ENCODE measurements at regions not wholly inside any gene's neighbourhood (a gene's known extent, or its start where the extent isn't known, plus 50 kb on each side); places are given as distances from the start of the nearest gene placed in this dataset.

DNA sequence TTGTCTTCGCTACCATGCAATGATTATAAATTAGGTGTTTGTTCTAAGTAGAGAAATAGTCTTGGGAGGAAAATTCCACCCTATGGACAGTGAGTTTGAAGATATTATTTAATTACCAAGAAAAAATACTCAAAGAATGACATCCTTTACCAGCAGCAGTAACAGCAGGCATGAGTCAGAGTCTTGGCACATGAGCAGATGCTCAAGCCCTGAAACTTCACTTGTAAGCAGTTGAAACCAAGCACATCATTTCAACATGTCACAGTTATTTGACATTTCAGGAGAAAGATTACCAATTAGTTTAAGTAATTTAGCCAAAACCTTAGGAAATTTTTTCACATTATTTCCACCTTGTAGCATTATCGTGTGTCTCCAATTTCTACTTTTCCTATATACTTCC, 99.2 kb downstream of the C12orf50 start:
- no peak for DNase-seq

- DNase-seq, result no peak
These were observed 99.9 kb downstream of the C12orf50 start for GRCh38 chr12:87929346-87929745.

- no peak for DNase-seq
These were observed 101.2 kb downstream of the C12orf50 start for GRCh38 chr12:87928031-87928430.

- no peak for DNase-seq
These were observed 104.2 kb downstream of the C12orf50 start for GRCh38 chr12:87925021-87925420.

- no peak for DNase-seq
These were observed 105.1 kb downstream of the C12orf50 start for GRCh38 chr12:87924149-87924548.

- no peak for DNase-seq
These were observed 105.8 kb downstream of the C12orf50 start for GRCh38 chr12:87923361-87923760.

DNA sequence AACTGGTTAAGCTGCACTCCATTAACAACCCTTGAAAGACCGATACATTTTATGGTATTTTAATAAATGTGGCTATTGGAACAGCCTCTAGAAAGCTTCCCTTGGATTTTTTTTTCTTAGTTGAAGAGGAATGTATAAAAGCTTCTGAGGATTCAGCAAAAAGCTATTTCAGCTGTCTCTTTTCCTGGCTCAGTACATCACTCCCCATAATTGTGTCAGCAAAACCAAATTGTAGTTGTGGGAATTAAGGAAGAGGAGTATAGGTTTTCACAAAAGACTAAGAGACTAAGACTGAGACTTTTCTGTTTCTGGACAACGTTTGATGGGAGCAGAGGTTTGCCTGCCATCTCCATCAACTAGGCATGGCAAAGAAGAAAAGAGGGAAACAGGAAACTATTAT, 106.5 kb downstream of the C12orf50 start:
- no peak for DNase-seq

DNA sequence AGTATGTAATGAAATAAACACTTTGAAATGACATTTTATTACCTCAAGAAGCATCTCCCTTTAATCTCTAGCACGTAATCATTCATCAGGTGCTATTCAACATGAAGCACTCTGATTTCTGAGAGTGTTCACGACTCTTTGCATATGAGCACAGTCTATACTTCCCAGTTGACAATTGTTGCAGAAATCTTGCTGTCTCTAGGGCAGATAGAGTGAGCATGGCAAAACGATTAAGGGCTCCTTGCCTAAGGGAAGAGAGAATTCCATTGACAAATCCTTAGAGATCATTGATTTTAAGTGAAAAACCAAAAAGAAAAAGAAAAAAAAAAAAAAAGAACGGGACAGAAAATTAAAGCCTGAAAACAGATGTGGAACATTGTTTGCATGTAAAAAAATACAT, 107.6 kb downstream of the C12orf50 start:
- no peak for DNase-seq

DNA sequence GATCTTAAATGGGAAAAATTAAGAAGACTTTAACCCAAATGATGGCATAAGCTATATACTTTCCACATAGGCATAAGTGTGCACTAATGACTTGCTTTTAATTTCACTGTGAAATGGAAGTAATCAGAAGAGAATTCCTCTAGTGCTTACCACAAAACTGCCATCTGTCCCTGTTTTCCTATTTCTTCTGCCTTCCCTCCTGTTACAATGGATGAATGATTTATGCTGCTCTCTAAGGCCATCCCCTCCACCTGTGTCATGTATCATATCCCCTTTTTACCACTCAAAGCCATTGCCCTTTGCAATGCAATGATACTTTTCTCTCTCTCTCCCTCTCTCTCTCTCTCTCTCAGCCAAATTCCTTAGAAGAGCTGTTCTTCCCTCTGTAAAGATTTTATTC, 109.1 kb downstream of the C12orf50 start:
- DNase-seq, result peak; percentile 65

- no peak for DNase-seq
These were observed 127.7 kb downstream of the C12orf50 start for GRCh38 chr12:87901457-87901856.

DNA sequence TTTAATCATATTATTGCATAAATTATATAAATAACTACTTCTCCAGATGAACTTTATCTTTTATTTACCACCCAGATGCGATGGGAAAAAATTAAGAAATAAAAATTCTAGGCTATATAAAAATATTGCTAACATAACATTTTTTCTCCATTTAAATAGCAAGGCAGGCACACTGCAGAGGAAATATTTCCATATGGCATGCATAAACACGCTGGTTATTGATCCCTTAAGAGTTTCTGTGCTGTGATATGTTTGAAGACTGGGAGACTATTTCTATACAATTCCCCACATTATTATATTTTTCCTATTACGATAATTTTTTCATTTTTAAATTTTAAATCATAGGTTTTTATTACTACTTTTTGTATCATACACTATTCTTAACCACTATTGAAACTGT, 131.5 kb downstream of the C12orf50 start:
- DNase-seq, result no peak

DNA sequence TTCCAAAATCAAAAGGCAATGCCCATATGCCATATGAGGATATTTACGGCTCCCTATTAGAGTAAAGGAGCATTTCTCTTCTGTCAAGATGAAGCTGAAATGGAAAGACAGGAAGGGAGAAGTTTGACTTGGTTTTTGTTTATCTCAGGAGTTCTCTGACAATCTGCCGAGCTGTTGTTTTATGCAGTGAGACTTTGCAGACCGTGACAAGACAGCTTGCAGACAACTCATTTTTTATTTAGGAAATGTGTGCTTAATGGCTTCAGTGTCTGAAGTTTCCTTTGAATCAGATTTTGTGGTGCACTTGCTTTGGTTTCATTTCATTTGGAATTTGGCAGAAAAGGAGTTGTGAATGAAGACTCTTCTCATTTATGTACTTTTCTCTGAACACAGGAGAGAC, 145.4 kb downstream of the C12orf50 start:
- no peak for DNase-seq

- DNase-seq, result no peak
These were observed 150.1 kb downstream of the C12orf50 start for GRCh38 chr12:87879141-87879540.

DNA sequence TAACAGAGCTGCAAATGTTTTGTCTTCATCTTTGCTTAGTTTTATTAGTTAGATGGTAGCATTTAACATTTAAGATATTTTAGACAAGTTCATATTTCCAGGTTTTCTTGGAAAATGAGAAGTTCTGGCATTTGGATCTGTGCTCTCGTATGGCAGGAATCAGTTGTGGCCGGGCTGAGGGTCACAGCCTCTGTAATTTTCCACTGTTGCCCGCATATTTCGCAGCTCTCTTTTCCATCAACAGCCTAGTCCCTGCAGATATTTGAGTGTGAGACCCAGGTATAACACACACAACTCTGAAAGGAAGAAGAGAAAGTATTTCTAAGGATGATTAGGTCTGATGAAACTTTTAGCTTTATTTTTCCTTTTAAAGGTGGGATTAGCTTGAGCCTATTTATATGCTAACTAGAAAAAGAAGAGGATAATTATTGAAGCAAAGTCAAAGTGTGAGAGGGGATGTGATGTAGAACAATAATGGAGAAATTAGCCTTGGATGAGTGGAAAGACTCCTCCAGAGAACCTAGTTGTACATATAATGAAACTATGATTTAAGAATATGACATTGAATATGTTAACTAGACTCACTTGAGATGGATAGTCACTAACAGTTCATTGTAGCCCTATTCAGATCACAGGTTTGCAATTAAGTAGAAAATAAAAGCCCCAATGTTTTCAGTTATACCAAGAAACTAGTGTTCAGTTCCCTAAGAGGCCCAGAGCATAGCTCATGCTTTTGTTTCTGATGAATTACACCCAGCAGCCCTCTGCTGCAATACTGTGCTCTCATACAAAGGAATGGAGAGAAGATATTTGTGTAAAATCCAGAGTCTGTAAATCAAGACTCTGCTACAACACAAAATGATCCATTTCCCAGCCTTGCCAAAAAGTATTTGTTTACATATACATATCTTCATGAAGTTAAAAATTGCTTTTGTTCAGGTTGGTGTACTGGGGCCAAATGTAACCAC, 158.4 kb downstream of the C12orf50 start:
- no peak for DNase-seq

DNA sequence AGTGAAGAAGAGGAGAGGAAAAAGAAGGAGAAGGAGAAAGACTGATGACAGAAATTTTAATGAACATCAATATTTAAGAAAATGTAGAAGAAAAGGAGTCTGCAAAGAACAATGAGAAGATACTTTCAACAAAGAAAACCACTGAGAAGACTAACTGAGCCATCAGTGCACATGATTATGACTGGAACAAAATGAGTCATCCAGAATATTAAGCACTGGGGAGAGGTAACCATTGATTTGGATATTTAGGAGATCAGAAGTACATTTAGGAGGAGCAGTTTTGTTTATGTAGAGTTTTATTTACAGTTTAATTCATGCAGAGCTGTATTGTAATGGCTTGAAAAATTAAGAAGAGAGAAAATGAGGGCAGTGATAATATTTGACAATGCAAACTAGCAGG, 159.1 kb downstream of the C12orf50 start:
- DNase-seq, result no peak

DNA sequence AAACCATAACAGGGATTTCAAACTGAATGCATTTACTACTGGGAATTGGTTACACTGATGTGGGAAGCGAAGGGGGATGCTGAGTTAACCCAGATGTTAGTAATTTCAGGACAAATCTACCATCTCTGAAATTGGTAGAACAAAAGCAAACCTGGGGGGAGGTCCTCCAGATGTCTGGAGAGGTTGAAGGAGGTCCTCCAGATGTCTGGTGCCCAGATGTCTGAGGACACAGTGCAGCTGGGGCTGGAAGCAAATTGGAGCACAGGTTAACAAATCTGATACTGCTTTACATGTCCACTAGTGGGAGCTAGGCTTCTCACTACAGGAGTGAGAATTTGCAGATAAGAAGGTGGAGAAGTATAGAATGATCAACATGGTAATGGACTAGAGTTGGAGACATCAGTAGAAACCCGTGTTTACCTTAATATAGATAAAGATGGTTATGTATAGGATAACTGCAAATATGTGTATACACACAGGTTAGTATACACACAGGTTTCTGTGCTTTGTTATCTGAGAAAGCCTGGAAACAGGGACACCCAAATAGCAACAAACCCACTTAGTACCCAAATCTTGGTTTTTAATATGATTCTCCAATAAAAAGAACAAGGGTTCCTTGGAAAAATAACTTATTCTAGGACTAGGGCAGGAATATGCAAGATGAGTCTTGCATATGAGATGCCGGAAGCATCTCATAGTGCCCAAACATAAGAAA, 162.5 kb downstream of the C12orf50 start:
- DNase-seq, result peak; percentile 1

DNA sequence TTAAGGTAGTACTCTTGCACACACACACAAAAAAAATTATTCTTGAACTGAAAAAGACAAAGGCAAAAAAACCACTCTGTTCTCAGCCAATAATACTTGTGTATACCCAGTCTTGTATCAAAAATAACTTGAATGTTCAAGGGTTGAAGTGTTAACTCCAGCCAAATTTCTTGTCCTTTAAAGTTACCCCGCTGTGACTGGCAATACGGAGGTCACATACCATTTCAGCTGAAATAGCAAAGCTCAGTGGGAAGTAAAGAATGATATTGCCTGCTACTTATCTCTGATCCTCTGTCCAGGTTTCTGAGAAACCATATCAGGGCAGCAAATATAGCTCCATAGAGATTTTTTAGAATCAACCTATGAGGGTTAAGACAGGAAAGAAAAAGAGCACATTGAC, 167.4 kb downstream of the C12orf50 start:
- no peak for DNase-seq

DNA sequence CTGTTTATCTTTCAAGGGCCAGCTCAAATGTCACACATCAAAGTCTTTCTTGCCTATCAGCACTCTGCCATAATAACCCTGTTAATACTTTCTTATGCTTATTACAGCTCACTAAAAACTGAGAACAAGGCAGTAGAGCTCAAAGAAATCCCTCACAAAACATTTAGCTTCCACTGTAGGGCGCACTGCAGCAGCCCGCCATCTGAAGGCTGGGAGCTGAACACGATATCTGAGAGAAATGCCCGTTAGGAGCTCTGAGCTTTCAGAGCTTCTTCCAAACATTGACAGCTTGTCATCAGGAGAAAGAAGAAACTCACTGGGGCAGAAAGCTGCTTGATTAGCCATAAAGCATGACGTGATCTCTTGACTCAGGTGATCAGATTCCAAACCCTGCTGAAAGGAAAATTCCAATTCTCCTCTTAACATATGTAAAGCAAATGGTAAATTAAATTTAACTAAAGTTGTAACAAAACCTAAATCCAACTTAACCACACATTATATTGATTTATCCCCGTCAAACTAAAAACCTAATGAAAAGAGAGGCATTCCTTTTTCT, 175.7 kb downstream of the C12orf50 start:
- DNase-seq, result peak; percentile 63

GRCh38 chr12:87849074-87849473, 180.1 kb downstream of the C12orf50 start:
- DNase-seq, result no peak

DNA sequence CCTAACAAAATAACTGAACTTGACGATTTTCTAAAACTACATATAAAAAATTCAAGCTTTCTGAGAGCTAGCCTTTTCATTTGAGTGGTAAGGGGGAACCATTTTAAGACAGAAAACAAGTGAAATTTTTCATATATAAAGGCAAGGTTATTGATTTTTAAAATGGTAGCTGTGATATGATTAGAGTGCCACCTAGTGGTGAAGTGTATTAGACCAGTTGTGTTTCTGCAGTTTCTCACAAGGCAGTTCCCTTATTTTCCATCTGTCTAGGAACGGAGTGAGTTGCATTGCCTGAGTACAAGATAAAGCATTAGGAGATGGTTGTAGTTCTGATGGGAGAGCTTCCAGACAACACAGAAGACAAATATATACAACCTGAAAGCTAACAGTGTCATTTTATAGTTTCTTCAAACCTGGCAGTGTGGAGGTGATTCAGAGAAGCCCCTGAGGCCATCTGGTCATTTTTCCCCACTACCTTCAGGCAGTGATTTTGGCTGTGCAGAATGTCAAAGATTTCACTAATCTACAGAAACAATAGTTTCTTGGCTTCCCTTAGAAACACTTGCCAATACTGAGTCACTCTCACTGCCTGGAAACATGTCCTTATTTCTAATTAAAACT, 180.8 kb downstream of the C12orf50 start:
- peak; percentile 72 for DNase-seq

DNA sequence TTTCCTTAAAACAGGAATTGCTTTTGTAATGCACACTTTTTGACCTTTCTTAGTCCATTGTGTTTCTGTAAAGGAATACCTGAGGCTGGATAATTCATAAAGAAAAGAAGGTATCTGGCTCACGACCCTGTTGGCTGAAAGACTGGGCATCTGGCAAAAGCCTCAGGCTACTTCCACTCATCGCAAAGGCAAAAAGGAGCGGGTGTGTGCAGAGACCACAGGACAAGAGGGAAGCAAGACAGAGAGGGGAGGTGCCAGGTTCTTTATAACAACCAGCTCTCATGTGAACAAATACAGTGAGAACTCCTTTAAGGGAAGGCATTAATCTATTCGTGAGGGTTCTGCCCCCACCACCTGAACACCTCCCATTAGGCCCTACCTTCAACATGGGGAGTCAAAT, 182.1 kb downstream of the C12orf50 start:
- no peak for DNase-seq

DNA sequence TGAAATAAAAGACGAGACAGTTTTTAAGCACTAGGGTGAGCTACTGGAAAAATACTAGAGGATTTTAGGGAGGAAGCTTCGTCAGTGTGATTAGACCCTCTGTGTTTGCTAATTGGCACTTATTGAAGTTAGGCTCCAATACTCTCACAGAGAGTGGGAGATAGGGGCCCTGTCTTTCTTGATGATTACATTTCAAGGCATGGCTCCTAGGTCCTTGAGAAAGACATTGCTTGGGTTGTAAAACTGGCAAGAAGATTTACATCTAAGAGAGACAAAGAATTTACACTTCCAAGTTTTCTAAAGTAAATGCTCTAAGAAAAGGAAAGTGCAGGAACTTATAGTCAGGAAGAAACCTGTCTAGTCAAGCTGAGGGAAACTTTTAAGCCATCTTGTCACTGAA, 183.2 kb downstream of the C12orf50 start:
- DNase-seq, result no peak

GRCh38 chr12:87841935-87842334, 187.3 kb downstream of the C12orf50 start:
- DNase-seq, result no peak

All from NCI-H2171 treated with DMSO at 0.1 percent for 48 hours (cell line).